K562 (cell line): ENCODE measurements at regions not wholly inside any gene's neighbourhood (a gene's known extent, or its start where the extent isn't known, plus 50 kb on each side); places are given as distances from the start of the nearest gene placed in this dataset.

Experiments used
- ATAC-seq: fragments of 200-7000 bp; cut with Tn5 transposase; 3 replicates; pipeline ENCODE4 v1.9.1; 2020; ENCODE audit warnings: moderate library complexity
- BruUV-seq: library from RNA; stranded (reverse); fragments of 400-500 nt; replicated peaks from 2 replicates; lab custom pipeline; 2021; lab: Mats Ljungman, UMichigan
- CTCF ChIA-PET: fragments of 300-600 bp; formaldehyde crosslinking; extraction: SDS; loops from one replicate; lab custom pipeline; 2021; ENCODE audit warnings: low intra/inter-chr PET ratio; lab: Yijun Ruan, JAX
- POLR2A ChIA-PET: fragments of 300-600, 350-650 bp; sonication (Branson Sonifier 250); formaldehyde crosslinking; extraction: SDS; loops from one replicate; lab custom pipeline; 2021; ENCODE audit warnings: antibody characterized with exemption, inconsistent platforms; lab: Yijun Ruan, JAX
- DNase-seq, 4 experiments: peaks; one replicate each; pipeline versions ENCODE4 v3.0.0 to v3.0.0-alpha.2; 2011 to 2018; ENCODE audit warnings: low spot score in 3 of 4, mixed read lengths in 3 of 4; ENCODE audit errors: extremely low read depth in 1 of 4
- FAIRE-seq: peaks from 2 replicates; lab custom pipeline; 2011; peaks lifted over from hg19 to GRCh38; lab: Jason Lieb, UNC
- H2AFZ ChIP-seq: 2 replicates; pipeline ENCODE4 v1.6.0; 2011; ENCODE audit warnings: low read depth, low read length, control low read depth, inconsistent platforms
- H3K27ac ChIP-seq: fragments of 200-600 bp; 3 replicates; pipeline ENCODE4 v1.8.0; 2011; ENCODE audit warnings: low read depth, mild to moderate bottlenecking, control low read depth, inconsistent platforms, low read length, moderate library complexity, mixed read lengths; ENCODE audit errors: extremely low read depth
- H3K27me3 ChIP-seq, 2 experiments: fragments of 300-600 bp in 1 of 2; 2 replicates in 1 of 2; 3 replicates in 1 of 2; pipeline versions ENCODE4 v1.6.0 to v1.8.0; 2011; ENCODE audit warnings: inconsistent platforms in 2 of 2, low read length in 2 of 2, mild to moderate bottlenecking in 1 of 2, mixed read lengths in 1 of 2, moderate library complexity in 1 of 2; ENCODE audit not compliant: control insufficient read depth in 2 of 2, insufficient read depth in 2 of 2
- H3K36me3 ChIP-seq: fragments of 300-600 bp; 3 replicates; pipeline ENCODE4 v1.8.0; 2011; ENCODE audit warnings: mild to moderate bottlenecking, low read length, inconsistent platforms; ENCODE audit not compliant: control insufficient read depth, insufficient read depth
- H3K4me1 ChIP-seq, 2 experiments: fragments of 200-600 bp in 1 of 2; replicated peaks in 1 of 2; 2 replicates in 1 of 2; 3 replicates in 1 of 2; pipeline versions ENCODE4 v1.5.1 to v1.8.0; 2011; ENCODE audit warnings: inconsistent platforms in 2 of 2, low read length in 2 of 2, mild to moderate bottlenecking in 1 of 2, mixed read lengths in 1 of 2, moderate library complexity in 1 of 2; ENCODE audit not compliant: control insufficient read depth in 2 of 2, insufficient read depth in 2 of 2
- H3K4me2 ChIP-seq: 2 replicates; pipeline ENCODE4 v1.6.1; 2011; ENCODE audit warnings: low read length, control low read depth, inconsistent platforms, mixed read lengths; ENCODE audit not compliant: insufficient read depth
- H3K4me3 ChIP-seq: fragments of 200-600 bp; sonication (generic), shearing (Covaris generic); 2 replicates; pipeline ENCODE4 v1.5.1; 2016; ENCODE audit warnings: control low read depth, inconsistent platforms
- H3K79me2 ChIP-seq: fragments of 200-600 bp; 3 replicates; pipeline ENCODE4 v1.8.0; 2011; ENCODE audit warnings: low read length, inconsistent platforms; ENCODE audit not compliant: control insufficient read depth, insufficient read depth
- H3K9ac ChIP-seq, 2 experiments: 2 replicates each; pipeline versions ENCODE4 v1.6.0 to v1.6.1; 2011; ENCODE audit warnings: low read depth in 2 of 2, low read length in 2 of 2, control low read depth in 1 of 2, inconsistent platforms in 1 of 2, mild to moderate bottlenecking in 1 of 2, mixed read lengths in 1 of 2; ENCODE audit not compliant: insufficient read depth in 1 of 2
- H3K9me1 ChIP-seq: one replicate; pipeline ENCODE4 v1.6.0; 2011; ENCODE audit warnings: inconsistent platforms, mild to moderate bottlenecking, low read length, moderate library complexity; ENCODE audit not compliant: control insufficient read depth, insufficient read depth
- H3K9me3 ChIP-seq: replicated peaks from 2 replicates; pipeline ENCODE4 v1.5.1; 2011; ENCODE audit warnings: low read depth, low read length, inconsistent platforms; ENCODE audit not compliant: control insufficient read depth, insufficient read depth
- H4K20me1 ChIP-seq: replicated peaks from 2 replicates; pipeline ENCODE4 v1.6.1; 2011; ENCODE audit warnings: low read length, inconsistent platforms, mixed read lengths; ENCODE audit not compliant: control insufficient read depth, insufficient read depth
- CHD7 ChIP-seq: fragments of 200-600 bp; sonication (generic); IDR thresholded peaks from one replicate; pipeline ENCODE4 v1.6.1; 2012; ENCODE audit warnings: mild to moderate bottlenecking, low read depth, low read length, inconsistent platforms
- HNRNPL ChIP-seq: fragments of 200-400 bp; formaldehyde crosslinking; IDR thresholded peaks from 2 replicates; pipeline ENCODE4 v1.6.1; 2017; ENCODE audit warnings: low read depth, mild to moderate bottlenecking, low read length
- WGBS: fragments of 100-300 bp; shearing (Covaris generic); methylation state at CpG from one replicate; pipeline ENCODE4 v1.1.6; 2016; ENCODE audit warnings: low coverage, mixed read lengths; ENCODE audit not compliant: insufficient coverage; ENCODE audit errors: missing lambda C conversion rate; 5-methylcytosine and 5-hydroxymethylcytosine counted together
- in situ Hi-C: fragments of 300-500 bp; cut with MboI; formaldehyde crosslinking; loops from 4 replicates; pipeline ENCODE4 v1.15.0; 2018; ENCODE audit warnings: inconsistent platforms, mixed read lengths
- intact Hi-C: fragments of 100-400 bp; cut with micrococcal nuclease; formaldehyde crosslinking; loops from 2 replicates; pipeline ENCODE4 v1.14.2; 2022

- no TSS peak for BruUV-seq
- Histone ChIP-seq H4K20me1 (peaks cover 5% of the 10 kb centered on the region; the same call in 1 of the 2 replicates), H3K27me3 (peaks cover 24 to 94% of the 10 kb centered on the region in 2 experiments; a peak in 4 of 5 replicates), H3K27ac (no peak overlapping the region), H3K36me3 (no peaks in the 10 kb centered on the region), H3K4me3 (no peak overlapping the region), H3K4me1 (peaks cover 0 to 6% of the 10 kb centered on the region in 2 experiments; a peak in 3 of 5 replicates), H3K9ac (no peak overlapping the region), H3K9me3 (no peaks in the 10 kb centered on the region), H3K79me2 (no peaks in the 10 kb centered on the region), H2AFZ (no peak overlapping the region), H3K4me2 (no peak overlapping the region)
- WGBS = 9% methylated on average over 7 of the region's 9 CpGs
- intact Hi-C loops = loop anchor here (5.0 kb wide), 1 partner anchor 115 kb away; no protein-coding TSS in a partner anchor
- in situ Hi-C loops = no loop called here
- ChIA-PET POLR2A (interaction anchor here (0.6 to 0.7 kb wide), 2 partner anchors 326 to 444 kb away, joined by 3 read pairs; no protein-coding TSS in a partner anchor), CTCF (no interaction called here)
- DNase-seq (no peak), FAIRE-seq (no peak), ATAC-seq (no peak)
- no peak for TF ChIP-seq HNRNPL
- TF ChIP-seq CHD7 = no peak
- TF ChIP-seq, all 486 proteins: peak for 0
- peaks cover 4% of the 10 kb centered on the region for H3K9me1 ChIP-seq
Measured at GRCh38 chr2:120952318-120952717, 216.7 kb downstream of the GLI2 start.
